ELR (cell line): ENCODE measurements at regions not wholly inside any gene's neighbourhood (a gene's known extent, or its start where the extent isn't known, plus 50 kb on each side); places are given as distances from the start of the nearest gene placed in this dataset.

Experiments
- DNase-seq: peaks from one replicate; pipeline ENCODE4 v3.0.0-alpha.2; 2015; ENCODE audit warnings: low read depth

DNA sequence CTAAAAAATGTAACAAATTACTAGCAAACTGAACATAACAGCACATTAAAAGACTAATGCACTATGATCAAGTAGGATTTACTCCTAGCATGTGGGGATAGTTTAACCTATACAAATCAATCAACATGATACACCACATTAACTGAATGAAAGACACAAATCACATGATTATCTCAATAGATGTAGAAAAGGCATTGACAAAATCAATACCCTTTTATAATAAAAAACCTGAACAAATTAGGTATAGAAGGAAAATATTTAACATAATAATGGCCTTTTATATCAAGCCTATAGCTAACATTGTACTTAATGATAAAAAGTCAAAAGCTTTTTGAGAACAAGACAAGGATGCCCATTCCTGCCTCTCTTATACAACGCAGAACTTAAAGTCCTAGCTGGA lies 540.0 kb downstream of the RERGL start:
- DNase-seq: no peak

DNA sequence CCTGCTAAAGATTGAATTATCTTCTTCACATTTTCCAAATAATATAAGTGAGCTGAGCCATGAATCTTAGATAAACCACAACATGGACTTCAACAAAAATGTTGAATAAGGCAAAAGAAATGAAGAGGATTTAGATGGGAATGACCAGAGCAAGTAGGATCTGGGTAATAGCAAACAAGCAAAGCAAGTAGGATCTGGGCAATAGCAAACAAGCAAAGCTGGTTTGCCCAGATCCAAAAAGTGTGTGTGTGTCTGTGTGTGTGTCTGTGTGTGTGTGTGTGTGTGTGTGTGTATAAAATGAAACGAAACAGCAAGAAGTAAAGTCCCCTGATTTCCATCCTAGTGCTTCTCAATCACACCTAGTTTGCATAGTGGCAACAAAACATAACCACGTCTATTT lies 549.1 kb downstream of the RERGL start:
- DNase-seq: no peak

DNA sequence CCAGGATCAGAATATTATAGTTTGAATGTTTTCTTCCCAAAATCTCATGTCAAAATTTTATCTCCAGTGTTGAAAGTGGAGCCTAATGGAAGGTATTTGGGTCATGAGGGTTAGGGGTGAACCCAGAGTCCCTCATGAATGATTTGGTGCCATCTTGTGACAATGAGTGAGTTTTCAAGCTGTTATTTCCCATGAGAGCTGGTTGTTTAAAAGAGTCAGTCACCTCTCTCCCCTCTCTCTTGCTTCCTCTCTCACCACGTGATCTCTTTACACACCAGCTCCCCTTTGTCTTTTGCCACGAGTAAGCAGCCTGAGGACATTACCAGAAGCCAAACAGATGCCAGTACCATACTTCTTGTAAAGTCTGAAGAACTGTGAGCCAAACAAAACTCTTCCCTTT lies 561.6 kb downstream of the RERGL start:
- DNase-seq: peak; percentile 10

DNA sequence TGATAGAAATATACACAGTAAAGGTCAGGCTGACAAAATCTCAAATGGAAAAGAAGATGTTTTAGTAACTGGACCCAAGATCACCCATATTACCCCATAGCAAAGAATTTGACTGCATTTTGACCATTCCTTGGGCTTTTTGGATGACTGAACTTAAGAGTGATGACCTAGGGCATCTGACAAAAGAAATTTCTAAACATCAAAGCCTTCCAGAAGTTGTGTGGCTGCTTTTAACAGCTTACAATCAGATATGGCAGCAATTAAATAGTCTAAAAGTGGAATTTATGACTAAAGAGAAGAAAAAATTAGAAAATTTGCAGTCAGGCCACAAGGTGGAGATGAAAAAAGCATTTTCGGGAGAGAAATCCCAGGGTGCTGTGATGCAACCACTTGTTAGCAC lies 563.0 kb downstream of the RERGL start:
- DNase-seq: peak; percentile 14

DNA sequence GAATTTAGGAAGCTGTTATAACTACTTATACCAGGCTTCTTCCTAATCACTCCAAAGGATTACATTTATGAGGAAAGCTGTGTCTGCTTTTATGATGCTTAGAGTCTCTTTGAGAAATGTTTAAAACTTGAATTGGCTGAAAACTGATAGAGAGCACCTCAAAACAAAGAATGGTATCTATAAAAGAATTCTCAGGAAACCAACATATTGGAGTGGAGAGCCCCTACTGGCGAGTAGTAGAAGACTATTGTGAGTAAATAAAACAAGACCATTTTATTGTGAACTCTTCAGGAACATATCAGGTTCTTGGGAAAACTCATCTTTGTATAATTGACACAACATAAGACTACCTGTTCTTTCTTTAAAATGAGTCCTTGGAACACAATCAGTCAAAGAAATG lies 578.6 kb downstream of the RERGL start:
- peak; percentile 28 for DNase-seq

DNA sequence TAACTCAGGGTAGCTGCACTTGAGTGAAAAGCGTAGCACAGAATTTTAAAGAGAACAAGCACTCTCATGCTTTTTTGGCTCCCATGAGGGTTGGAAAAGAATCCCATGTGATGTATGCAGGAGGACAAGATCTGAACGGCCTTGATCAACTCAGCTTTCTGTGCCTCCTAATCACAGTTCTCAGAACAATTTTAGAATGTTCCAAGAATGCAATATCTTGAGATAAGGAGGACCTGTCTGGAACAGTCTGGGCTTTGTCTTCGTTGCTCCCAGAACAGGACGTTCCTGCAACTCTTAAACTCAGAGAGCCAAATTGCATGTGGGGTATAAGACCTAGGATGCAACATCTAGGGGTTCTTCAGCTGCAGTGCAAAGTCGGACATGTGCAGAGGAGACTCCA lies 582.7 kb downstream of the RERGL start:
- DNase-seq: no peak

DNA sequence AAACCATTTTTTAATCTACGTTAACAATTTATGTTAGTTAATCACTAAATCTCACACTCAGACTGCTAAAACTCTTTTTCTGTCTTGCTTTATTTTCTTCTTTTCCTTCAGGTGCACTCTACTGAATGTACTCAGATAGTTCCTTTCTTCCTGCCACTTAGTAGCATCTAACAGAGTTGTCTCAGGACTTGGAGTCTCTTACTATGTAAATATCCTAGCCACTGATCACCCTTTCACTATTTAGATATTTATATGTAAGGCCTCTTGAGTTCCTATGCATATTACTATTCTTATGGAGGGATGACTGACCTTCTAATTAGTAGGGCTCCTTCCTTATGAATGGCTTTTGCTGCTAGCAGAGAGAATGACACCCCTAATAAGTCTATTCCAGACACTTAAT lies 586.3 kb downstream of the RERGL start:
- DNase-seq: no peak

DNA sequence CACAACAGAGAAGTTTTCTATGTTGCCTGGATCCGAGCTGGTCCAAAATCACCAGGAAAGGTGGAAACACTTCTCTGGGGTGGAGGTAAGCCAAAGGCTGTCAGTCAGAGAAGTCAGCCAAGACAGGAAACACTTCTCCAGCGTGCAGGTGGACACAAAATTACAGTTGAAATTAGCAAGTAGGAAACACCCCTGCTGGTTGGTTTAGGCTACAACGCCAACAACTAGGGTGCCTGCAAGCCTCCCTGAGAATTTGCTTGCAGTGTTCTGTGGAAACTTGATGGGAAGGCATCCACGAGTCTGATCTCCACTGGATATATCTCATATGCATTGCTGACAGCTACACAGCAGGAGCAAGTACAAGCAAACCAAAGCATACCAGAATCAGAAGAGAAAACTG lies 600.5 kb downstream of the RERGL start:
- no peak for DNase-seq

DNA sequence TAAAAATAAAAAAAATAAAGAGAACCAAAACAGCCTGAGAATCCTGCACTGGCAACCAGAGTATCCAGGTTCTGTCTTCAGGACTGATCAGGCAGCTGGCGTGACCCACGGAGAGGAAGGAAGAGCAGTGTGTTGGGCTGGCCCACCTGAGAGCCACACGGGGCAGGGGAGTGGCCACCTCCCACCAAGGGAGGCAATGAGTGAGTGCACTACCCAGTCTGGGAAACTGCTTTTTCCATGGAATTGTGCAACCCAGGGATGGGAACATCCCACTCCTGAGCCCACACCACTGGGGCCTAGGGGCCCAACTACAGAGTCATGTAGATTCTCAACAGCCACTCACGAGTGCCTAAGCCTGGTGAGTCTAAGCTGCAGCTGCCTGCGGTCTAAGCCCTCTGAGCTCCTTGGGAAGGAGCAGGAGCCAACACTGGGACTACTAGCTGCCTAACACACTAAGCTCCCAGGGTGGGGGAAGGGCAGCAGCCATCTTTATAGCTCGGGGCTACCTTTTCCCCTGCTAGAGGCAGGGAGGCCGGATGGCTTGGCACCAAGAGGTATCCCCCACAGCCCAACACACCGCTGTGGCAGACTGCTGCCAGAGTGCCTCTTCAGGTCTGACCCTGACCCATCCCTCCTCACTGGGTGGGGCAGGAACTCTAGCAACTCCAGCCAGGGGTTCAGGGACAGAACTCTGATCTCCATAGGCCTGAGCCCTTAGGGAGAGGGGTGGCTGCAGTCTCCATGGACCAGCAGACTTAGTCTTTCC lies 610.9 kb downstream of the RERGL start:
- no peak for DNase-seq

DNA sequence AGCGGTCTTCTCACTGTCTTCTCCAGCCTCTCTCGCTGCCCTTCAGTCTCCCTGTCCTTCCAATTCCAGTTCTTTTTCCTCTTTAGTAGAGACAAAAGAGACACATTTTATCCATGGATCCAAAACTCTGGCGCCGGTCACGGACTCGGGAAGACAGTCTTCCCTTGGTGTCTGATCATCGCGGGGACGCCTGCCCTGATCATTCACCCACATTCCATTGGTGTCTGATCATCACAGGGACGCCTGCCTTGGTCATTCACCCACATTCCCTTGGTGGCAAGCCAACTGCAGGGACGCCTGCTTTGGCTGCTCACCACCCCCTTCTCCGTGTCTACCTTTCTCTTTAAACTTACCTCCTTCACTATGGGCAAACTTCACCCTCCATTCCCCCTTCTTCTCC lies 619.5 kb downstream of the RERGL start:
- no peak for DNase-seq

DNA sequence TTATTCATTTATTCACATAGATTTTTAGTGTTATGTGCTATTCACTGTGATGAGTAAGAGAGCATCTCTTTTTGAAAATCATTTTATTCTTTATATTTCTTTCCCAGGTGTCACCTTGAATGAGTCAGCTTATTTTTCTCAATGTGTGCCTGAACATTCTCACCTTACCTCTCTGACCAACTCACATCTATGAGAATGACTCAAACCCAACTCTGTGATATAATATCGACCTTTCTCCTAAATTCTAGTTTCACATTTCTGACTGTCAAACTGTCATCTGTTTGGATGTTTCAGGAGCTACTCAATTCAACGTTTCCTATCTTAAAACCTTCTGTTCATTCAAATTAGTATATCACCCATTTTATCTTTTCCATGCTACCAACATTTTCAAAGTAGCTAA lies 630.8 kb downstream of the RERGL start:
- no peak for DNase-seq

DNA sequence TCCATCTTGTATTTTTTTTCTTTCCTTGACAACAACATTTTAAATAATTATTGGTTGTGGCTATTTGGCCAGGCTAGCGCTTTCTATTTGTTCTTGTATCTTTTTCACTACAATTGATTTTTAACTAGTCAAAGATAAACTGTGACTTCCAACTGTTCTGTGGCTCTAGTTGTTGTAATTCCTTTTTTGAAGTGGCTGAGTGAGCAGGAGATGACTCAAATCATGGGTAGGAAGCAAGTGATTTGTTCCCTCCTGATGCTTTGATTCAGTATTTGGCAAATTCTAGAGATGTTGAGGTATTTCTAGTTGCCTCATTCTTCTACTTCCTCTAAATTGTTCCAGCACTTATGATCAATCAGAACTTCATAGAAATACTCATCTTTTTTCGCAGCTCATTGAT lies 633.5 kb downstream of the RERGL start:
- DNase-seq: peak; percentile 42

DNA sequence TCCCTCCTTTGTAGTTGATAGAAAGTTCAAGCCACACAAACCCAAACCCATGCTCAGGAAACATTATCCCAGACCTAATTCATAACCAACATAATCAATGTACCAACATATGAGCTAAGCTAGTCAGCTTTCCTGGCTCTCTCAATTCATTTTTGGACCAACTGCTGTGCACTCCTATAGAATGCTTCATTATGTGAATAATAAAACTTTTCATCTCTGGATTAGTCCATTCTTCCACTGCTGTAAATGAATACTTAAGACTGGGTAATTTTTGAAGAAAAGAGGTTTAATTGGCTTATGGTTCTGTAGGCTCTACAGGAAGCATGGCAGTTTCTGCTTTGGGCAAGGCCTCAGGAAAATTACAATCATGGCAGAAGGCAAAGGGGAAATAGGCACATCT lies 651.9 kb downstream of the RERGL start:
- no peak for DNase-seq

DNA sequence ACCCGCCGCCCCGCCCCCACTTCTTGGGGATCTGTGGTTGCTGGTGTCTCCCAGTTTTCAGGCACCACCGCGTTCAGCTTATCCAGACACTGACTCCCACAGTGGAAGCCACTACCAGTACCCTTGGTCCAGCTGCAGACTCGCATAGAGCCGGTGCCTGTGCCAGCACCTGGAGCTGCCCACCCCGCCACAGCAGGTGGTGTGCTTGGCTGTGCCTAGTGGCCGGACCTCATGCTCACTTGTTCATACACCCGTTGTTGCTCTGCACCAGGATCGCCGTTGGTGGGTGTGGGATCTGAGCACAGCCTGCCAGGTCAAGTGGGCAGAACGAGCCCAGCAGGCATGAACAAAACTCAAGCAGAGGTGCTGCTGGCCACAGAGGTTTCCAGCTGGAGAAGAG lies 673.2 kb downstream of the RERGL start:
- DNase-seq: no peak

DNA sequence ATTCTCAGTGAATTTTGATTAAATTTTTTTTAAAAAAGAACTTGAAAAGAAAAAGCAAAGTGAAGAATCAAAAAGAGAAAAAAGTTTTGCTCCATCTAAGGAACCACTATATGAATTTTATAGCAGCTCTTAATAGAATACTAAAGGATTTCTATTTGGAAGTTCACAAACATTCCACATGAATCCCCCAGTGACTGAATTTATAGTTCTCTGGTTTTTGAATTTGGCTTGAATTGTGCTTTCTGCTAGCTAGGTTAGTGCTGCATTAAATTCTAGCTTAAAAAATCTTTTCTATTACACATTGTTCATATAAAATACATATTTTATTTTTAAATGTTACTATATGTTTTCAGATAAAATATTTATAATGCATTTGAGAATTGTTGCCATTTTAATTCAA lies 675.4 kb downstream of the RERGL start:
- no peak for DNase-seq

DNA sequence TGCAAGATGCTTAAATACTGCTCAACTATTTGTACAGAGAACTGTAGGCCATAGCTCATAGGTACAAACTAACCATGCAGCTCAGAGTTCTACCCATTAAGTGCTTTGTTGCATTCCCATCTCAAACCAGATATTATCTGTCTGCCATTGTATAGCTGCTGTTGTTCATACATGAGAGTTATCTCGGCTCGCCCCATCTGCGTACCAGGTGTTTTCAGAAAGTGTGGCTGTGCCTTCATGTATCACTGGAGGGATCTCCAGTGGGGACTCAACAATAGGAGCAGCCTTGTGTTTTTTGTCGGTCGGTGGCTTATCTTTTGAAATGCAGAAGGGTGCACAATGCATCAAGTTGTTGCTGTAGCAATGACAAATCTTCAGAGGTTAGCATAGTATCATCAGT lies 678.3 kb downstream of the RERGL start:
- no peak for DNase-seq

DNA sequence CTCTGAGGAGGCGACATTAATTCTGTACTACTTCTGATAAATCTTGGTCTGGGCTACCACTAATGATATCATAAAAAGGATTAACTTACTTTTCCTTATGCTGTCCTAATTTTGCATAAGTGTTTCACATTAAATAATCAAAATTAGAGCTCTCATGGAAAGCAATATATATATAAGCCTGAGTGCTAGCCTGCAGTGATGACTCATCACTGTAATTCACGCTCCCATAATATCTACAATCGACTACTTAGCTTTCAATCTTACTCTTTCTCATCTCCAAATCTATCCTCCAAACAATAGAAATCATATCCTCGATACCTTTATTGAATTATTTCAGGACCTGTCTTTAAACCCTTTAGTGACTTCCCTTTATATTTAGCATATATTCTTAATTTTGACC lies 701.3 kb downstream of the RERGL start:
- DNase-seq: peak; percentile 16

DNA sequence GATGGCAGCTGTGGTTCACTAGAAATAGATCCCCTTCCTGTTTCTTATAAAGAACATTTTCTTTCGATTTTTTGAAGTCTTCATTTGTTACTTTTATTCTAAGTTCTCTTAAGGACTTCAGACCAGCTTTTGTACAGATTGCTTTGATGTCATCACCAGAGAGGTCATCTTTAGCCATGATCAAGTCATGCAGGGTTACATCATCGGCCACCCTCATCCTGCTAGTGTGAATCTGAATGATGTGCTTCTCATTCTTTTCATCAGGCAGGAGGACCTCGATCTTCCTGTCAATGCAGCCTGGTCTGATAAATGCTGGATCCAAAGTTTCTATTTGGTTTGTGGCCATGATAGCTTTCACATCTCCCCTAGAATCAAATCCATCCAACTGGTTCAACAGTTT lies 706.7 kb downstream of the RERGL start:
- peak; percentile 27 for DNase-seq

DNA sequence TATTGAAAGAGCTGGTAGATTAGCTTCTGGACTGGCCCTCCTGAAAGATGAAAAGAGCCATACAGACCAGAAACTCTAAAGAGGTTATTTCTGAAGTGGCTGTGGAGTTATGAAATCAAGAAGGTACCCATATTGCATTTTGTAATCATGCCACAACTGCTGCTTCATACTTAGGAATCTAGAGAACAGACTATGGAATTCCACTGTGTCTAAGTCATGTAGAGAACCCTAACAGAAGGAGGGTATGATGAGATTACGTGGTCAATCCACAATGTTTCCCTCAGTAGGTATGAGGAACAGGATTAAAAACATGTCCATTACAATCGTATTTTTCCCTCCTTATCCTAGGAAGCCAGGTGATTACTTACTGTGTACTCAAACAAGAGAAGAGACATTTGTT lies 708.8 kb downstream of the RERGL start:
- peak; percentile 78 for DNase-seq

DNA sequence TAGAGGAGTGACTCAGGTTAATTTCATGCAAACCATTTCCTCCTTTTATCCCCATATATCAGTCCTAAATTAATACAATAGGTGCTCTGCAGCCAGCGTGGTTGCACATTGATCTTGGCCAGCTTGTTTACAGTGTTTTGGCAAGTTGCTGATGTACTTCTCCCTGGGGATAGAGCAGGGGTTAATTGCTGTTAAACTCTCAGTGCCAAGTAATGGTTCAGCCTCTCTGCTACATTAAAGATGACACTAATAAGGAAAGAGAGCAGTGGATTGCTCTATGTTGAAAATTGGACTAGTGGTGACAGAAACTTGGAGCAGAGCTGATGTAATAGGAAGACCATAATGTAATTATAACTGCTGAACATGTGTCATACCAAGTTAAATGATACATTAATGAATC lies 717.5 kb downstream of the RERGL start:
- no peak for DNase-seq

DNA sequence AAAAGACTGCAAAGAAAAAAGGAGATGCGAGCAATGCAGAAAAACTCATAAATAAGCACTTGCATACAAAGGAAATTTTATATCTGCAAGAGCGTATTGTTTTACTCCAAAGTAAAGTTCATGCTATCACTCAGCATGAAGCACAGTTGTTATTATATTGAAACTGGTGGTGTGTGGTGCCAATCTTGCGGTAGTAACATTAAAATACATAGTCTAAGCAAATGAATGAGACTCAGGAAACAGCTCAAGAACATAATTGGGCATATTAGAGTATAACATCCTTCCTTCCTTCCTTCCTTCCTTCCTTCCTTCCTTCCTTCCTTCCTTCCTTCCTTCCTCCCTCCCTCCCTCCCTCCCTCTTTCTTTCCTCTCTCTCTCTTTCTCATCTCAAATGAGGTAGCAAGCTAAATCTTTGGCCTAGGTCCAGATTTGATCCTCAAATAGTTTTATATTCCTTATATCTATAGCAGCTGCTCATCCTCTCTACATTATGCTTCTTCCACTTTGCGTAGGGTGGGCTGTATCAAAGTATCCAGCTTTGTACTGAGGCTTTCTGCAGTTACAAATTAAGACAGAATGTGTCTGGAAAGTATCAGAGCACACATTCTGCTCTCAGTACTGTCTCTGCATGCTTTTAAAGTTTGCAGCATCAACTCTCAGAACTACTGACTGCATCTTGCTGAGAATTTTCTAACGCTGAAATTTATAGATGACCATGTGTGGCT lies 718.3 kb downstream of the RERGL start:
- no peak for DNase-seq

DNA sequence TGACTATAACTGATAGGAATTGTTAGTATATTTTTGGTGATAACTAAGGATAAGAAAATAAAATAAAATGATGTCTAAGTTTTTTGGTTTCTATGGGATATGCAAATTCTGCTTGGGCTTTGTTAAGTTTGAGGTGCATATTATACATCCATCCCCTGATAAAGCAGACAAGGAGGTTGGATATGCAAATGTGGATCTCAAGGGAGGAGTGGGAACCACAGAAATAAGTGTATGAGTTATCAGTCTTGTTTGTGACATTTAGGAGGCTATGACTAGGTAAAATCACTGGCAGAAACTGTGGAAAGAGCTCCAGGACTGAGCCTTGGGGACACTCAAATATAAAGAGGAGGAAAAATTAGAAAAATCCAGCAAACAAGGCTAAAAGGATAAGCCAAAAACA lies 719.4 kb downstream of the RERGL start:
- no peak for DNase-seq

DNA sequence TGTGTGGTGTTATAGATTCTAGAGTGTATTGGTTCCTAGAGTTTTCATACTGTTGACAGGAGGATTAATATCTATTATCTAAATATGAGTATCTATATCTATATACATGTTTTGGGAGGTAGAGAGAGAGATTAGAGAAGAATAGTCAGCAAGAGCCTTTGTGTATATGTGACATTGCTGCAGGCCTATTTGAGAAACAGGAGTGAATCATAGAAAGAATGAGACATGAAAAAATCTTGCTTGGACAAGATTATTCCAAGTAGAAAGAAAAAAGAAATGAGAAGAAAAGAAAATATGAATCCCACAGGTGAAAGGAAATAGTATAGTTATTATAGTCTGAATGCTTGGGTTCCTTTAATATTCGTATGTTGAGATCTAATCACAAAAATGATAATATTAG lies 720.4 kb downstream of the RERGL start:
- no peak for DNase-seq

DNA sequence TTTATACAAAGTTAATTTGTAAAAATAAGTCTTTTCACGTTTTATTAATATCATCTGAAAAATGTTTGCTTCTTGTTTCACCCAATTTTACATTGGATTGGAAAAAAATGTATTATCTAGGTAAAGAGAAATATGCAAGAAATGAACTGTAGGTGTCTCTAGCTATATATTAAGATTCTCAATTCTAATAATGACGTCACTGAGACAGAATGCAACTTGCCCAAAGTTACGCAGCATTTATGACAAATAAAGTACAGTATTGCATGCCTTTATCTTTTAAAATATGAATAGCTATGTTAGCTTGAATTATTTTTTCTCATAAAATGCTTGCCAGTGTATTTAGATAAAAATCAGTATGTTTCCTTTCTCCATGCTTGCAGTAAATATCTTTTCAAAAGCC lies 728.8 kb downstream of the RERGL start:
- DNase-seq: peak; percentile 33
